ENCODE measurements at regions not wholly inside any gene's neighbourhood (a gene's known extent, or its start where the extent isn't known, plus 50 kb on each side); places are given as distances from the start of the nearest gene placed in this dataset.

DNA sequence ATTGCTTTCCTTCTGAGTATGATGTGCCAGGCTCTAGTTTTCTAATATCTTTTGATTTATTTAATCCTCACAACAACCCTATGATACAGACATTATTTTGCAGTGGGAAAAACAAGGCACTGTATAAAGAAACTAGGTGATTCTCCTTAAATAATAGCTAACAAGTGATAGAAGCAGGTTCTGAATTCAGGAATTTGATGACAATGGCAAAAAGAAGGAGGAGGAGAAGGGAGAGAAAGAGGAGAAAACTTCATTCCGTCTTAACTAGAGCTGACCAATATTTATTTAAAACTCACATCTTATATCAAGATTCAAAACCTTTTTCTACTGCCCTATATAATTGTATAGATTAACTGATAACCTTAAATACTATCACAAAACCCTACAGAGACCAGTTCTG, 1477.1 kb upstream of the PCDH7 start:
- TF ChIP-seq EGR1 (IDR thresholded peaks at IDR 0.05; ENCODE audit: borderline replicate concordance in 1 of 2, low read depth in 2 of 2, low read length in 2 of 2), result no peak
- no peak for TF ChIP-seq BHLHE40 (IDR thresholded peaks at IDR 0.05; ENCODE audit: borderline replicate concordance in 1 of 2, low read depth in 2 of 2, low read length in 1 of 2)
- TF ChIP-seq CREM (IDR thresholded peaks at IDR 0.05; ENCODE audit: low read depth), result no peak
- no peak for TF ChIP-seq HCFC1 (IDR thresholded peaks at IDR 0.05; ENCODE audit: low read length)
- TF ChIP-seq SP1 (IDR thresholded peaks at IDR 0.05; ENCODE audit: low read depth, low read length), result no peak
- TF ChIP-seq ZNF274 (IDR thresholded peaks at IDR 0.05; ENCODE audit: insufficient read depth, insufficient read length), result no peak
- TF ChIP-seq, protein P1, sequence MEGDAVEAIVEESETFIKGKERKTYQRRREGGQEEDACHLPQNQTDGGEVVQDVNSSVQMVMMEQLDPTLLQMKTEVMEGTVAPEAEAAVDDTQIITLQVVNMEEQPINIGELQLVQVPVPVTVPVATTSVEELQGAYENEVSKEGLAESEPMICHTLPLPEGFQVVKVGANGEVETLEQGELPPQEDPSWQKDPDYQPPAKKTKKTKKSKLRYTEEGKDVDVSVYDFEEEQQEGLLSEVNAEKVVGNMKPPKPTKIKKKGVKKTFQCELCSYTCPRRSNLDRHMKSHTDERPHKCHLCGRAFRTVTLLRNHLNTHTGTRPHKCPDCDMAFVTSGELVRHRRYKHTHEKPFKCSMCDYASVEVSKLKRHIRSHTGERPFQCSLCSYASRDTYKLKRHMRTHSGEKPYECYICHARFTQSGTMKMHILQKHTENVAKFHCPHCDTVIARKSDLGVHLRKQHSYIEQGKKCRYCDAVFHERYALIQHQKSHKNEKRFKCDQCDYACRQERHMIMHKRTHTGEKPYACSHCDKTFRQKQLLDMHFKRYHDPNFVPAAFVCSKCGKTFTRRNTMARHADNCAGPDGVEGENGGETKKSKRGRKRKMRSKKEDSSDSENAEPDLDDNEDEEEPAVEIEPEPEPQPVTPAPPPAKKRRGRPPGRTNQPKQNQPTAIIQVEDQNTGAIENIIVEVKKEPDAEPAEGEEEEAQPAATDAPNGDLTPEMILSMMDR (IDR thresholded peaks at IDR 0.05 in 2 of 3, conservative IDR thresholded peaks at IDR 0.05 in 1 of 3; ENCODE audit: control insufficient read depth in 2 of 3, extremely low read depth in 1 of 3, insufficient read depth in 1 of 3, low read depth in 3 of 3, low read length in 3 of 3), result no peak
- TF ChIP-seq NFIC (IDR thresholded peaks at IDR 0.05; ENCODE audit: low read depth, low read length), result no peak
- TF ChIP-seq, protein P2, sequence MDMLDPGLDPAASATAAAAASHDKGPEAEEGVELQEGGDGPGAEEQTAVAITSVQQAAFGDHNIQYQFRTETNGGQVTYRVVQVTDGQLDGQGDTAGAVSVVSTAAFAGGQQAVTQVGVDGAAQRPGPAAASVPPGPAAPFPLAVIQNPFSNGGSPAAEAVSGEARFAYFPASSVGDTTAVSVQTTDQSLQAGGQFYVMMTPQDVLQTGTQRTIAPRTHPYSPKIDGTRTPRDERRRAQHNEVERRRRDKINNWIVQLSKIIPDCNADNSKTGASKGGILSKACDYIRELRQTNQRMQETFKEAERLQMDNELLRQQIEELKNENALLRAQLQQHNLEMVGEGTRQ (IDR thresholded peaks at IDR 0.05; ENCODE audit: borderline replicate concordance, low read depth, low read length), result no peak

All from GM12878 (cell line).